ENCODE measurements at regions not wholly inside any gene's neighbourhood (a gene's known extent, or its start where the extent isn't known, plus 50 kb on each side); places are given as distances from the start of the nearest gene placed in this dataset.

- ChIA-PET CTCF (no interaction called here), POLR2A (no interaction called here)
- TF ChIP-seq, protein P1, sequence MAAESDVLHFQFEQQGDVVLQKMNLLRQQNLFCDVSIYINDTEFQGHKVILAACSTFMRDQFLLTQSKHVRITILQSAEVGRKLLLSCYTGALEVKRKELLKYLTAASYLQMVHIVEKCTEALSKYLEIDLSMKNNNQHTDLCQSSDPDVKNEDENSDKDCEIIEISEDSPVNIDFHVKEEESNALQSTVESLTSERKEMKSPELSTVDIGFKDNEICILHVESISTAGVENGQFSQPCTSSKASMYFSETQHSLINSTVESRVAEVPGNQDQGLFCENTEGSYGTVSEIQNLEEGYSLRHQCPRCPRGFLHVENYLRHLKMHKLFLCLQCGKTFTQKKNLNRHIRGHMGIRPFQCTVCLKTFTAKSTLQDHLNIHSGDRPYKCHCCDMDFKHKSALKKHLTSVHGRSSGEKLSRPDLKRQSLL (tag by site-specific recombination; IDR thresholded peaks at IDR 0.05) = no peak
- no peak for TF ChIP-seq ZNF777 (tag by site-specific recombination; IDR thresholded peaks at IDR 0.05; ENCODE audit: borderline replicate concordance)
- no peak for TF ChIP-seq ZNF362 (tag by site-specific recombination; IDR thresholded peaks at IDR 0.05)
- no peak for TF ChIP-seq ZNF548 (tag by site-specific recombination; IDR thresholded peaks at IDR 0.05)
- no peak for TF ChIP-seq ZNF23 (tag by site-specific recombination; IDR thresholded peaks at IDR 0.05; ENCODE audit: borderline replicate concordance)
- no peak for TF ChIP-seq KLF7 (tag by site-specific recombination; IDR thresholded peaks at IDR 0.05; ENCODE audit: borderline replicate concordance)
- TF ChIP-seq, protein P2, sequence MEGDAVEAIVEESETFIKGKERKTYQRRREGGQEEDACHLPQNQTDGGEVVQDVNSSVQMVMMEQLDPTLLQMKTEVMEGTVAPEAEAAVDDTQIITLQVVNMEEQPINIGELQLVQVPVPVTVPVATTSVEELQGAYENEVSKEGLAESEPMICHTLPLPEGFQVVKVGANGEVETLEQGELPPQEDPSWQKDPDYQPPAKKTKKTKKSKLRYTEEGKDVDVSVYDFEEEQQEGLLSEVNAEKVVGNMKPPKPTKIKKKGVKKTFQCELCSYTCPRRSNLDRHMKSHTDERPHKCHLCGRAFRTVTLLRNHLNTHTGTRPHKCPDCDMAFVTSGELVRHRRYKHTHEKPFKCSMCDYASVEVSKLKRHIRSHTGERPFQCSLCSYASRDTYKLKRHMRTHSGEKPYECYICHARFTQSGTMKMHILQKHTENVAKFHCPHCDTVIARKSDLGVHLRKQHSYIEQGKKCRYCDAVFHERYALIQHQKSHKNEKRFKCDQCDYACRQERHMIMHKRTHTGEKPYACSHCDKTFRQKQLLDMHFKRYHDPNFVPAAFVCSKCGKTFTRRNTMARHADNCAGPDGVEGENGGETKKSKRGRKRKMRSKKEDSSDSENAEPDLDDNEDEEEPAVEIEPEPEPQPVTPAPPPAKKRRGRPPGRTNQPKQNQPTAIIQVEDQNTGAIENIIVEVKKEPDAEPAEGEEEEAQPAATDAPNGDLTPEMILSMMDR (tag by site-specific recombination; IDR thresholded peaks at IDR 0.05) = no peak
- Histone ChIP-seq H3K36me3 (ENCODE audit: control insufficient read depth in 2 of 2, insufficient read depth in 1 of 2, low read length in 2 of 2) (no peaks in the 10 kb centered on the region), H3K27ac (ENCODE audit: extremely low read depth, low read depth, low read length) (no peak overlapping the region), H3K4me3 (ENCODE audit: low read depth, low read length) (no peak overlapping the region), H3K9me3 (ENCODE audit: control insufficient read depth, insufficient read depth, low read depth, low read length) (no peaks in the 10 kb centered on the region), H3K4me1 (ENCODE audit: control insufficient read depth, insufficient read depth, low read length) (no peaks in the 10 kb centered on the region)
Observed at GRCh38 chr5:105462377-105462776, 1899.8 kb upstream of the NUDT12 start.

GRCh38 chr5:105460721-105461120, 1898.1 kb upstream of the NUDT12 start:
- ChIA-PET POLR2A (no interaction called here), CTCF (interaction anchor here (0.7 kb wide), 1 partner anchor 1281 kb away, joined by 3 read pairs; no protein-coding TSS in a partner anchor)
- Histone ChIP-seq H3K9me3 (ENCODE audit: control insufficient read depth, insufficient read depth, low read depth, low read length) (no peaks in the 10 kb centered on the region), H3K4me3 (ENCODE audit: low read depth, low read length) (no peak overlapping the region), H3K27ac (ENCODE audit: extremely low read depth, low read depth, low read length) (no peak overlapping the region), H3K36me3 (ENCODE audit: control insufficient read depth in 2 of 2, insufficient read depth in 1 of 2, low read length in 2 of 2) (no peaks in the 10 kb centered on the region), H3K4me1 (ENCODE audit: control insufficient read depth, insufficient read depth, low read length) (no peaks in the 10 kb centered on the region)
- TF ChIP-seq ZNF585B (tag by site-specific recombination; IDR thresholded peaks at IDR 0.05) (0 out of 2 replicates have a peak, but pooled peaks have one; percentile 24), ZXDB (tag by site-specific recombination; IDR thresholded peaks at IDR 0.05) (no peak), ZNF76 (tag by site-specific recombination; IDR thresholded peaks at IDR 0.05; ENCODE audit: borderline replicate concordance, low read depth) (no peak)

GRCh38 chr5:105453216-105453807, 1890.7 kb upstream of the NUDT12 start:
- Histone ChIP-seq H3K27ac (ENCODE audit: extremely low read depth, low read depth, low read length) (no peak overlapping the region), H3K4me1 (ENCODE audit: control insufficient read depth, insufficient read depth, low read length) (no peaks in the 10 kb centered on the region), H3K4me3 (ENCODE audit: low read depth, low read length) (no peak overlapping the region), H3K9me3 (ENCODE audit: control insufficient read depth, insufficient read depth, low read depth, low read length) (no peaks in the 10 kb centered on the region), H3K36me3 (ENCODE audit: control insufficient read depth in 2 of 2, insufficient read depth in 1 of 2, low read length in 2 of 2) (no peaks in the 10 kb centered on the region)
- ChIA-PET CTCF (no interaction called here), POLR2A (no interaction called here)
- TF ChIP-seq ZNF510 (tag by site-specific recombination; IDR thresholded peaks at IDR 0.05; ENCODE audit: insufficient replicate concordance) (no peak), ZNF311 (tag by site-specific recombination; IDR thresholded peaks at IDR 0.05; ENCODE audit: borderline replicate concordance) (no peak), ZBTB26 (tag by site-specific recombination; optimal IDR thresholded peaks at IDR 0.05) (no peak), ZNF404 (tag by site-specific recombination; IDR thresholded peaks at IDR 0.05) (no peak), ZNF549 (tag by site-specific recombination; IDR thresholded peaks at IDR 0.05) (no peak), ZNF670 (tag by site-specific recombination; IDR thresholded peaks at IDR 0.05; ENCODE audit: low read depth) (no peak), ZNF223 (tag by site-specific recombination; IDR thresholded peaks at IDR 0.05) (no peak), ZNF10 (tag by site-specific recombination; IDR thresholded peaks at IDR 0.05) (no peak), ZNF114 (tag by site-specific recombination; IDR thresholded peaks at IDR 0.05) (no peak), ZNF2 (tag by site-specific recombination; IDR thresholded peaks at IDR 0.05) (no peak), ZNF423 (tag by site-specific recombination; IDR thresholded peaks at IDR 0.05) (no peak), ZNF274 (IDR thresholded peaks at IDR 0.05; ENCODE audit: low read length) (no peak), ZNF274 (tag by site-specific recombination; IDR thresholded peaks at IDR 0.05; ENCODE audit: borderline replicate concordance) (no peak)

All from HEK293 (cell line).